ENCODE measurements at regions not wholly inside any gene's neighbourhood (a gene's known extent, or its start where the extent isn't known, plus 50 kb on each side); places are given as distances from the start of the nearest gene placed in this dataset.
"Not testable (repeated sequence)": the region's sequence is repeated elsewhere in the genome, so short reads cannot be mapped to it uniquely, and the experiment has no call there.

DNA sequence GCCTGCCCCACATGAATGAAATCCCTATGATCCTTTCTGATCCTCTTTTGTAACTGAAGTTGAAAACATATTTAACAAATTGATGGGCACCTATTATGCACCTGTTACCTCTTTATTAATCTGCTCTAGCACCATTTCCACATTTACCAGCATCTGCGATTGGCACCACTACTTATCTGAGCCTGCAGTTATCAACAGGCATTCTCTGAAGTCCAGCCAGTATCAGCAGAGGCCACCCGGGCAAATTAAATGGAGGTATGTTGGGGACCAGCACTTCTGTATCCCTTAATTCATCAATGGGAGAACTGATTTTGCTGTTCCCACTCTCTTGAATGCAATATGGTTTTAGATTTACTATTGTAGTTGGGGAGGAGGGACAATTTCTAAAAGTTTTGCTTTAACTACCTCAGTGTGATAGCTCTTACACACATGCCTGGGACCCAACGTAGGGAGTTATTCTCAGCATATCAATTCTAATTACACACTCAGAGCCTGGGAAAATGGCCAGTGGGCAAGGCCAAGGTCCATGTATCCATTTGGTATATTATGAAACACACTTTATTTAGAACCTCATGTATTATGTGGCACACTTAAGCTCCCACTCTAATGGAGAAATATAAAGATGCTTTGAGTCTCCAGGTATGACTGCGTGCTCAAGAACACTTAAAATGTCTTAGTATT lies 1927.1 kb upstream of the PCDH7 start:
- intact Hi-C loops (cut with DNase I): no loop called here
- DNase-seq (ENCODE audit: low spot score): no peak

DNA sequence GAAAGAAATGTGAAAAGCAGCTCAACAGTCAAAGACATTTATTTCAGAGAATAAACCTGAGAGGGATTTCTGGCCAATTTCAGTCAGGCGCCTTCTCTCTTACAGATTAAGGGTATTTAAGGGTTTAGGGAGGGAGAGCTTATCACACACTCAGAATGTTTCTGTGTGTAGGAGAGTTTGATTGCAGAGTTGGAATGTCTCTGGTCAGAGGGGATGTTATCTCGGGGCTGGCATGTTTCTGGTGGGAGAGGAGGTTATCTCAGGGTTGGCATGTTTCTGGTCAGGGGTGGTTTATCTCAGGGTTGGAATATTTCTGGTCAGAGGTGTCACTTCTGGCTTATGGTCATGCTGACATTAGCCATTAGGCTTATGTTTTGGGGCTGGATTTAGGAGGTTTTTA lies 1920.5 kb upstream of the PCDH7 start:
- no peak for DNase-seq (ENCODE audit: low spot score)
- intact Hi-C loops (cut with DNase I): no loop called here

DNA sequence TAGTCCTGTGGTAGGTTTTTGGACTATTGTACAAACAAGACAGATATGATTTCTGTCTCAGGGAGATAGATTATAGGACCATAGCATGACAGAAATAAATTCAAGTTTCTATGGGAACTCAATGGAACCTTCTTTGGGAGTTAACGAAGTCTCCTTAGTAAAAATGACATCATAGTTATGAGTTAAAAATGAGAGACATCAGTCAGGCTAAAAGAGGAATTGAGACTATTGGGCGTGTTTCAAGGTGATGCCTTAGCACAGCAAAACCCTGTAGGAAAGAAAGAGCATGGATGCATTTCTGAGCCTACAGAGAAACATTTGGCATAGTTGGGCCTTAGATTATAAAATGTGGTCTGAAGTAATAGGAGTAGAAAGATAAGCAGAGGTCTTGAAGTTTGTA lies 1909.1 kb upstream of the PCDH7 start:
- intact Hi-C loops (cut with DNase I): no loop called here
- DNase-seq (ENCODE audit: low spot score): no peak

DNA sequence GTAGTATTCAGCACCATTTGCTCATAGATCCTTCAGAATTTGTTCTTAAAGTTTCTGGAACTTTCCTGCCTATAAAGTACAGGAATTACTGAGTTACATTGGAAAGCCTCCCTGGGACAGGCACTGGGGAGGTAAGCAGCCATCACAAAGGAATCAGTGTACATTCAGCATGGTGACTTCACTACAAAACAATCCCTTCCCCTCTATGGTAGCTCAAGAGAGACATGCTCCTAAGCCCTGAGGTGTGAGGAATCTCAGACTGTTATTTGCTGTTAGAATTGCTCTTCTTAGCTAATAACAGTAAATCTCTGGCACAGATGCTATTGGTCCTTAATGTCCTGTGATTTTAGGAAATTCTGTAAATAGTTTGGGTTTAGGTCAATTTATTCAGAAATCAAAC lies 1898.0 kb upstream of the PCDH7 start:
- intact Hi-C loops (cut with DNase I): no loop called here
- no peak for DNase-seq (ENCODE audit: low spot score)

DNA sequence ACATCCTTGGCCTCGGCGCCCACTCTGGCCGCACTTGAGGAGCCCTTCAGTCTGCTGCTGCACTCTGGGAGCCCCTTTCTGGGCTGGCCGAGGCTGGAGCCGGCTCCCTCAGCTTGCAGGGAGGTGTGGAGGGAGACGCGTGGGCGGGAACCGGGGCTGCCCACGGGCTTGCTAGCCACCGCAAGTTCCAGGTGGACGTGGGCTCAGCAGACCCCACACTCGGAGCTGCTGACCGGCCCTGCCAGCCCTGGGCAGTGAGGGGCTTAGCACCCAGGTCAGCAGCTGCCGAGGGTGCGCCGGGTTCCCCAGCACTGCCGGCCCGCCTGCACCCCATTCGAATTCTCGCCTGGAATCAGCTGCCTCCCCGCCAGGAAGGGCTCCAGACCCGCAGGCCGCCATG lies 1892.3 kb upstream of the PCDH7 start:
- DNase-seq (ENCODE audit: low spot score): no peak
- intact Hi-C loops (cut with DNase I): no loop called here

DNA sequence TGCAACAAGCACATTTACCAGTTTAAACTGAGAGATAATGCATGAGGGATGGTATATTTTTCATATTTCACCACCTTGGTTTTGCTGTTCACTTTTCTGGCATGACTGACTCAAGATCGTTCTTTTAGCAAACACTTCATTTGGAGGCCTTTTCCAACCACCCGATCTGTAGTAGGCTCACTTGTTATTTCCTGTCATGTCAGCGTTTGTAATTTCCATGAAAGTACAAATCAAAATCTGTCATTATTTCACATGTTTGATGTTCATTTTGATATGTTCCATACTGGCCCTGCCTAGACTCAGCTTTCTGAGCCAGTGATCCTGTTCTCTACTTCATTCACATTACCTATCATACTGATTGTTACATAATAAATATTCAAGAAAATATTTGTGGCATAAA lies 1888.3 kb upstream of the PCDH7 start:
- intact Hi-C loops (cut with DNase I): no loop called here
- DNase-seq (ENCODE audit: low spot score): no peak

DNA sequence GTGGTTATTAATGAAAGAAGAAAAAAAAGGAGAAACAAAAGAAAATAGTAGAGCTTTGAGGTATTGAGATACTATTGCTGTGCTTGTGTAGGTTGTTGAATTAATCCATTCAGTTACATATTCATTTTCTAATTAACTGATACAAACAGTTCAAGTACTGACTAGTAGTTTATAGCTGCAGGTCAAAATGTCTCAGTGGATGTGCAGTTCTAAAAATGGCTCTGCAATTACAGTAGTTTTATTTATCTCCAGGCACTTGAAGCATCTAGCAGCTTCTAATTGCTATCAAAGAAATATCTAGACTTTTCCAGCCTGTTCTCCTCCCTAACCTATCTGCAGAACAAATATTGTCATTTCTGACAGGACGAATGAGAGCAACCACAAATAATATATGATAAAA lies 1887.7 kb upstream of the PCDH7 start:
- no peak for DNase-seq (ENCODE audit: low spot score)
- intact Hi-C loops (cut with DNase I): no loop called here

DNA sequence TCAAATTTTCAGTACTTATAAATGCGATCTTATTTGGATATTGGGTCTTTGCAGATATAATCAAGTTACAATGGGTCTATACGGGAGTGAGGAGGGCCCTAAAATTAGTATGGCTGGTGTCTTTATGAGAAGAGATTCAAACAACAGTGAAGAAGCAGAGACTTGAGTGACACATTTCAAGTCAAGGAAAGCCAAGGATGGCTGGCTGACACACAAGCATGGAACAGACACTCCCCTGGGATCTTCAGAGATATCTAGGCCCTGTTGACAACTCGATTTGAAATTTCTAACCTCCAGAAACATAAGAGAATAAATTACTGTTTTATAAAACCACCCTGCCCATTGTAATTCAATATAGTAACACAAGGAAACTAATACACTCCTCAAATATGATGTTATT lies 1886.0 kb upstream of the PCDH7 start:
- no peak for DNase-seq (ENCODE audit: low spot score)
- intact Hi-C loops (cut with DNase I): no loop called here

DNA sequence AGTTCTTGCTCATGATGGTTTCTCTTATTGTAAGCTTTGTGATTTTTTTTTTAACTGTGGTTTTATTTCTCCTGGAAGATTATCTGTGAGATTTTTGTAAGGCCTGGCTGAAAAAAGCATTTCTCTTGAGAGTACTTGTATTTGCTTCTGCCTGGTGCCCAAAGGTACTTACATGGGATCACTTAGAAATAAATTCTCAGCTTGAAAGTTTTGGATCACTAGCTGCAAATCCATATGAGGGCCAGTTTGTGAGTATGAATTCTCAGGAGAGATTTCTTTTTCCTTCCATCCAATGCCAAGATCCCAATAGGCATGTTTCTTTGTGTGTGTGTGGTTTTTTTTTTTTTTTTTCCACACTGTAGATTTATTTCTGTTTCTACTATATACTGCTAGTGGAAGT lies 1884.7 kb upstream of the PCDH7 start:
- DNase-seq (ENCODE audit: low spot score): no peak
- intact Hi-C loops (cut with DNase I): no loop called here

DNA sequence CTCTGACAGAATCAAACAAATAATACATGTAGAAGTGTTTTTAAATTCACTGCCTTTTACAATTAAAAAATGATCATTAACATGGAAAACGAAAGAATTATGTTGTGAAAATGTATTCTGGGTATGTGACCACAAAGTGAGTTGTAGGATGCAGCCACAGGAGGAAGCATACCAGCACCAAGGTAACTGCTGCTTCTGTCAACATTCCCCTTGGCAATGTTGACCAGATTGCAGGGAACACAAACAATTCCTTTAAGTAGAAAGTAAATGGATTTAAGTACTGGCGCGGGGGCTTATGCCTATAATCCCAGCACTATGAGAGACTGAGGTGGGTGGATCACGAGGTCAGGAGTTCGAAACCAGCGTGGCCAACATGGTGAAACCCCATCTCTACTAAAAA lies 1877.9 kb upstream of the PCDH7 start:
- intact Hi-C loops (cut with DNase I): no loop called here
- DNase-seq (ENCODE audit: low spot score): no peak

DNA sequence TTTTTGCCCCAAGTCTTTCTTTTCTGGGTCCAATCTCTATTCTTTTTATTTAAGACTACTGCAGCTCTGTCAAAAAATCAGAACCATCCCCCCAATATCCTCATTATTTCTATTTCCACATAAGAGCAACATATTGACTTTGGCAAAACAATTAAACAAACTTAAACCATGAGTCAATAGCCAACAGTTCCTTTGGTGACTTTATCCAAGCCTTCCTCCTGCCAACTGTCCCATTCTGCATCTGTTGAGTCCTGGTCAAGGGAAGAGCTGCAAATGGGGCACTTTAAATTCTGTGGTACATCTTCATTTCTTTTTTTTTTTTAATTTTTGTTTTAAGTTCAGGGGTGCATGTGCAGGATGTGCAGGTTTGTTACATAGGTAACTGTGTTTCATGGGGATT lies 1875.0 kb upstream of the PCDH7 start:
- intact Hi-C loops (cut with DNase I): no loop called here
- no peak for DNase-seq (ENCODE audit: low spot score)

DNA sequence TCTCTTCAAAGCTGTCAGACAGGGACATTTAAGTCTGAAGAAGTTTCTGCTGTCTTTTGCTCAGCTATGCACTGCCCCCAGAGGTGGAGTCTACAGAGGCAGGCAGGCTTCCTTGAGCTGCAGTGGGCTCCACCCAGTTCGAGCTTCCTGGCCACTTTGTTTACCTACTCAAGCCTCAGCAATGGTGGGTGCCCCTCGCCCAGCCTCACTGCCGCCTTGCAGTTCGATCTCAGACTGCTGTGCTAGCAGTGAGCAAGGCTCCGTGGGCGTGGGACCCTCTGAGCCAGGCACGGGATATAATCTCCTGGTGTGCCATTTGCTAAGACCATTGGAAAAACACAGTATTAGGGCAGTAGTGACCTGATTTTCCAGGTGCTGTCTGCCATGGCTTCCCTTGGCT lies 1863.1 kb upstream of the PCDH7 start:
- intact Hi-C loops (cut with DNase I); DNase-seq (ENCODE audit: low spot score): not testable (repeated sequence)

DNA sequence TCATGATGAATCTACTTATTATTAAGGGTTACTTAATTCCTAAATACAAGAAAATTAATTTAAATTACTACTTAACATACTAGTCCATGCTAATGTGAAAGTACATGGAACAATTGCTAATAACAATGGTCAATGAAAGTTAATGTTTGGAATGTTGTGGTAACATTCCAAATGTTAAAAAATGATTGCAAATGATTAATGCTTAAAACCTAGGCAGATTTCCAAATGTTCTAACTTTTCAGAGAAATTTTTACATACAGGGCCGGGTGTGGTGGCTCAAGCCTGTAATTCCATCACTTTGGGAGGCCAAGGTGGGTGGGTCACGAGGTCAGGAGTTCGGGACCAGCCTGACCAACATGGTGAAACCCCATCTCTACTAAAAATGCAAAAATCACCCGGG lies 1851.3 kb upstream of the PCDH7 start:
- DNase-seq (ENCODE audit: low spot score): no peak
- intact Hi-C loops (cut with DNase I): no loop called here

DNA sequence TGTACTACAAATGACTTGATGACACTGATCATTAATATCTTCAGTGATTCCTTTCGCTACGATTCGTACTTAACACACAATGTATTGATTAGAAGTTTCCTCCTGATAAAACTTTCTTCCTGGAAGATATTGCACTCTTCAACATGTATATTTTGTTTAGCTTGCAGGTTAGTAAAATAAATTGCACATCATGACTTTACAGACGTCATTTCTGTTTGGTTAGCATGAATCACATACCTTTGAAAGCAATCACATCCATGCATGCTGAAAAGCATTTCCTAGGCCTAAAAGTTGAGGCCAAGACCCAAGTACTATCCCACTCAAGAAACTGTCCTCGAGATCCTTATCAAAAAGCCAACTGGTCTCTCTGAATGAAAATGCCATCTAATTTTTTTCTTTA lies 1841.0 kb upstream of the PCDH7 start:
- no peak for DNase-seq (ENCODE audit: low spot score)
- intact Hi-C loops (cut with DNase I): no loop called here

DNA sequence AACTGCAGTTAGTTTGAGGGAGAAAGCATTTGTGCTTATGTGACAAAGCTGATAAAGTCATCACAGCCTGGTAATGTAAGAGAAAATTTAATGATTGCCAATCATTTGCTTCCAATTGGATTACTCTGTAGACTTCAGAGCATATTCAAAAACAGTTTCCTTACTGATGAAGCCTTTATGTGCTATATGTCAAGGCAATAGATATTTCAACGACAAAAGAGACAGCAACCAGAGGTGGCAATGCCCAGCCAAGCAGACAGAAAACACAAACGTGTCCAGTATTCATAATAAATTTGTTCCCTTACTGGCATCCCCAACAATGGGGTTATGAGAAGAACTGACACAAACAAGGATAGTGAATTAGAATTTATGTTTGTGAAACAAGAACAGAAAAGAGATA lies 1840.3 kb upstream of the PCDH7 start:
- intact Hi-C loops (cut with DNase I): no loop called here
- DNase-seq (ENCODE audit: low spot score): no peak

DNA sequence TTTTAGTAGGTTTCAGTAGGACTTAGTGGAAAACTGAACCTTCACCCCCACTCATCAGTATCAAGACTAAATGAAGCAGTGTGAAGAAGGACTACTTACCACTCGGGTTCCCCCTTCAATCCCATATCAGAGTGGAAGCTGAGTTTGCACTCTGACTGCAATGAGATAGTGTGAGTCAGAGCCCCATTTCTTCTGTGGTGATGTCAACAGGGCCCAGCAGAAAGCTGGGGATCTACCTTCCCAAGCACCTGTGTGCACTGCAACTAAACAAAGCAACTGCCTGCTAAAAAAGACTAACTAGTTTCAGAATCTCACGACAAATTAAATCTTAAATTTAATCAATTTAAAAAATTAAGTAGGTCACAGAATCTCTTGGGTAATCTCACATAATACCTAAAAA lies 1837.0 kb upstream of the PCDH7 start:
- no peak for DNase-seq (ENCODE audit: low spot score)
- intact Hi-C loops (cut with DNase I): no loop called here

DNA sequence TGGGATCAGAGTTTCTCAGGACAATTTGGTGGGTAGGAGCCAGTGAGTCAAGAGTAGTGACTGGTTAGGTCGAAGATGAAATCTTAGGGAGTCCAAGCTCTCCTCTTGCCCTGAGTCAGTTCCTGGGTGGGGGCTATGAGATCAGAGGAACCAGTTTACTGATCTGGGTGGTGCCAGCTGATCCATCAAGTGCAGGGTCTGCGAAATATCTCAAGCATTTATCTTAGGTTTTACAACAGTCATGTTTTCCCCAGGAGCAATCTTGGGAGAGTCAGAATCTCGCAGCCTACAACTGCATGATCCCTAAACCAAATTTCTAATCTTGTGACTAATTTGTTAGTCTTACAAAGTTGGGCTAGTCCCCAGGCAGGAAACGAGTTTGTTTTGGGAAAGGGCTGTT lies 1833.2 kb upstream of the PCDH7 start:
- intact Hi-C loops (cut with DNase I): no loop called here
- no peak for DNase-seq (ENCODE audit: low spot score)

DNA sequence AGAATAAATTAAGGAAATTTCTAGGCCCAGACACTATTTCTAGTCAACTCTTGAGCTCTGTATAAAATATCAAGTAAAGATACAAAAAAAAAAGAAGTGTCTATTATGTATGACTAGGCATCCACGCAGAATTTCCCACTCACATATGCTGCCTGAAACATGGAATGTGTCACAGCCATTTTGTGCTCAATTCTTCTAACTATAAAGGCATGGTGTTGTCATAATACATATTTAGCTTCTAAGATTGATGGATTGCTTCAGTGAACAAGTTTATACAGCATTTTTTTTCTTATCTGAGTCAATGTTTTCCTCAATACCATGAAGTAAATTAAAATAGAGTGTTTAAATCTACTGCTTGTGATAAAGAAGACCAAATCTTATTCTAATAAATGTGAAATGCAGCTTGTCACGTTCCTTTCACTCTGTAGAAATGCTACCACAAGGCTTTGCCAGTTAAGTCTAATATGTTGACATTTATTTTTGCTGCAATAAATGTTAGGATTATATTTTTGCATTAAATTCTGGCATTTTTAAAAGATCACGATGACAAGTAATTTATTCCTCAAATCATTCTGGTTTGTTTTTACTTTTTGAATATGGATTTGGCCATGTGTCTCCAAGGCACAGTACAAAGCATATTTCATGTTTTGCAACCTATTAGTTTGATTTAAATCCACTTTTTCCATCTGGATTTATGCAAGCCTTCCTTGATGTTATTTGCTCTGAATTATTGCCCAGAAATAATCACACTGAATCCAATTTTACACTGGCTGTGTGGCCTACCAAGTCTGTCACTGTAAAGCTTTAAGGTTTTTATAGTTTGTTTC lies 1829.0 kb upstream of the PCDH7 start:
- DNase-seq (ENCODE audit: low spot score): no peak
- intact Hi-C loops (cut with DNase I): no loop called here

DNA sequence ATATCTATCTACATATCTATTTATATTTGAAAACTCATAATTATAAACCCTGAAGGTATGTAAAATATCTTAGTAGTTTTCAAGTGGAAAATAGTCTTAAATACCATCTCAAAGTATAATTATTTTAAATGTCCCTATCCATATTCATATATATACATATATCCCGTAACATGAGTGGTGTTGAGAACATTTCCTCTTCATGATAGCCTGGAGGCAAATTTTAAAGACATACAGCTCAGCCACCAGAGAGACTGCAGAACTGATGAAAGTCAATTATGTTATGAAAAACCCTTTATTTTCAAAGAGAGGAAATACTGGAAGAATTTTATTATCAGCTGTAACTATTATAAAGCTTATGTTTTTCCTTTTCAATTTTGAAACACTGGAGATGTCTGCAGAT lies 1806.7 kb upstream of the PCDH7 start:
- intact Hi-C loops (cut with DNase I): no loop called here

DNA sequence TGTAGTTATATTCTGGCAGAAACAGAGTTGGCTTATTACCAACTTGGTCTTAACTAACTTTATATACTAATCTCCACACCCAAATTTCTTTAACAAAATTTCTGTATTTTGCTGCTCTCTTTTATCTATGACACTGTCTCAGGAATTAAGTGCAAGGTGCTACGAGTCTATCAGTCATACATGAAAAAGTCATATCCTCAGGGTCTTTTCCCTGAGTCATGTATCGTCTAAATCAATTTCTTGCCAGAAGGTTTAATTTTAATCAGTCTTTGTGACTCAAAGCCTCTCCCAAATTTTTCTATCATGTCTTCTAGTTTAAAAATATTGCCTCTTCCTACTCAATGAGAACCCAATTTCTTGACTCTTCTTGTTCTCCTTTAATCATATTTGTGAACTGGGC lies 1803.6 kb upstream of the PCDH7 start:
- intact Hi-C loops (cut with DNase I): no loop called here
- no peak for DNase-seq (ENCODE audit: low spot score)

More for the DNA sequence above, 1806.7 kb upstream of the PCDH7 start:
- DNase-seq (ENCODE audit: low spot score): no peak

DNA sequence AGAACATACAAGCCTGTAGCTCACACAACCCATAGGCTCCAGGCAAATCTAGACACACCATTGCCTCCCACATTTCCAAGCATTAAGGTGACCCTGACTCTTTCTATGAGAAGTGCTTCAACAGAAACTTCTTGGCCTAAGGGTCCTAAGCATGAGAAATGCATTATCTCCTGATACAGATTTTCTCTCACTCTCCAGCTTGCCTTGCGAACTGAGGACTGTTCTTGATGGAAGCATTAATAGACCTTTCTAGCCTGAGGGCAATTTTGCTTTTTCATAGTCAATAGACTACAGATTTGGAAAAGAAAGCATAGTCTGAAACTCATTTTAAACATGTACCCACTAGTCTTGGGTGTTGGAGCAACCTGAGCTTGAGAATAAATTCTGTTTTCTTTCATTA lies 1801.3 kb upstream of the PCDH7 start:
- no peak for DNase-seq (ENCODE audit: low spot score)
- intact Hi-C loops (cut with DNase I): no loop called here
